SK-N-SH (cell line): ENCODE measurements at regions not wholly inside any gene's neighbourhood (a gene's known extent, or its start where the extent isn't known, plus 50 kb on each side); places are given as distances from the start of the nearest gene placed in this dataset.

Source experiments
- CTCF ChIA-PET: fragments of 300-600, 350-600 bp; formaldehyde crosslinking; extraction: SDS; loops from one replicate; lab custom pipeline; 2021; lab: Yijun Ruan, JAX
- POLR2A ChIA-PET: fragments of 350-600 bp; sonication (Branson Sonifier 250); formaldehyde crosslinking; extraction: SDS; loops from one replicate; lab custom pipeline; 2020; ENCODE audit warnings: antibody characterized with exemption, inconsistent platforms; lab: Yijun Ruan, JAX
- DNase-seq: peaks from one replicate; pipeline ENCODE4 v3.0.0; 2012
- H2AFZ ChIP-seq: fragments of 200-600 bp; sonication (generic); 2 replicates; pipeline ENCODE4 v1.8.1; 2016; ENCODE audit warnings: antibody characterized with exemption, mild to moderate bottlenecking, low read depth
- H3F3A ChIP-seq: fragments of 200-600 bp; sonication (generic); replicated peaks from 2 replicates; pipeline ENCODE3; 2016; ENCODE audit warnings: antibody characterized with exemption, mild to moderate bottlenecking; ENCODE audit not compliant: insufficient read depth
- H3K27ac ChIP-seq, 2 experiments: fragments of 200-500 bp in 1 of 2; fragments of 200-600 bp in 1 of 2; sonication (Bioruptor generic) in 1 of 2; sonication (generic), shearing (Covaris generic) in 1 of 2; 2 replicates each; pipeline versions ENCODE4 v1.5.1 to v1.6.1; 2014 to 2016; ENCODE audit warnings: low read depth in 2 of 2, inconsistent platforms in 1 of 2, low read length in 1 of 2, mild to moderate bottlenecking in 1 of 2, mixed read lengths in 1 of 2
- H3K27me3 ChIP-seq: fragments of 200-600 bp; sonication (generic), shearing (Covaris generic); 2 replicates; pipeline ENCODE4 v1.6.1; 2016; ENCODE audit warnings: mixed run types; ENCODE audit not compliant: insufficient read depth
- H3K36me3 ChIP-seq, 2 experiments: fragments of 200-500 bp in 1 of 2; fragments of 200-600 bp in 1 of 2; sonication (Bioruptor generic) in 1 of 2; sonication (generic) in 1 of 2; replicated peaks in 1 of 2; 2 replicates each; pipeline versions ENCODE3 to v1.5.1; 2014 to 2016; ENCODE audit warnings: low read length in 1 of 2, mild to moderate bottlenecking in 1 of 2; ENCODE audit not compliant: insufficient read depth in 2 of 2, control insufficient read depth in 1 of 2
- H3K4me1 ChIP-seq, 2 experiments: fragments of 200-500 bp in 1 of 2; fragments of 200-600 bp in 1 of 2; sonication (Bioruptor generic) in 1 of 2; sonication (generic), shearing (Covaris generic) in 1 of 2; 2 replicates each; pipeline versions ENCODE4 v1.5.1 to v1.6.1; 2014 to 2016; ENCODE audit warnings: low read depth in 1 of 2, low read length in 1 of 2, mixed run types in 1 of 2; ENCODE audit not compliant: insufficient read depth in 2 of 2, control insufficient read depth in 1 of 2
- H3K4me2 ChIP-seq: fragments of 200-600 bp; sonication (generic), shearing (Covaris generic); 2 replicates; pipeline ENCODE4 v1.6.1; 2017; ENCODE audit warnings: mixed run types
- H3K4me3 ChIP-seq, 2 experiments: fragments of 200-500 bp in 1 of 2; fragments of 200-600 bp in 1 of 2; sonication (Bioruptor generic) in 1 of 2; sonication (generic), shearing (Covaris generic) in 1 of 2; 2 replicates each; pipeline versions ENCODE4 v1.5.1 to v1.8.1; 2014 to 2016; ENCODE audit warnings: low read depth in 2 of 2, inconsistent platforms in 1 of 2, low read length in 1 of 2, mild to moderate bottlenecking in 1 of 2, mixed read lengths in 1 of 2, moderate library complexity in 1 of 2
- H3K79me2 ChIP-seq: fragments of 200-600 bp; sonication (generic); 2 replicates; pipeline ENCODE4 v1.8.1; 2017; ENCODE audit warnings: mild to moderate bottlenecking; ENCODE audit not compliant: insufficient read depth
- H3K9ac ChIP-seq: fragments of 200-600 bp; sonication (generic); 2 replicates; pipeline ENCODE4 v1.6.1; 2017; ENCODE audit warnings: mixed run types
- H3K9me2 ChIP-seq: fragments of 200-600 bp; sonication (generic); 2 replicates; pipeline ENCODE4 v1.6.1; 2017; ENCODE audit warnings: mixed run types
- H3K9me3 ChIP-seq: fragments of 200-600 bp; sonication (generic); 2 replicates; pipeline ENCODE4 v1.6.1; 2017; ENCODE audit warnings: mixed run types, mild to moderate bottlenecking, moderate library complexity
- H4K20me1 ChIP-seq: fragments of 200-600 bp; sonication (generic); 2 replicates; pipeline ENCODE4 v1.6.1; 2017; ENCODE audit warnings: mild to moderate bottlenecking, mixed run types; ENCODE audit not compliant: insufficient read depth
- ELF1 ChIP-seq: IDR thresholded peaks from 2 replicates; pipeline ENCODE4 v1.4.0; 2012
- FOXJ3 ChIP-seq: sonication (generic); formaldehyde crosslinking; IDR thresholded peaks from 2 replicates; pipeline ENCODE4 v1.5.1; 2020; ENCODE audit warnings: mild to moderate bottlenecking, missing genetic modification reagents
- FOXM1 ChIP-seq: IDR thresholded peaks from 2 replicates; pipeline ENCODE4 v1.4.0; 2012; ENCODE audit warnings: low read depth, mild to moderate bottlenecking
- MEF2A ChIP-seq: IDR thresholded peaks from 2 replicates; pipeline ENCODE4 v1.4.0; 2012; ENCODE audit warnings: low read depth, borderline replicate concordance
- NFIC ChIP-seq: IDR thresholded peaks from 2 replicates; pipeline ENCODE4 v1.4.0; 2012; ENCODE audit warnings: borderline replicate concordance
- NRF1 ChIP-seq: IDR thresholded peaks from 2 replicates; pipeline ENCODE4 v1.6.1; 2012; ENCODE audit warnings: low read depth, mild to moderate bottlenecking, low read length
- RAD21 ChIP-seq: IDR thresholded peaks from 2 replicates; pipeline ENCODE4 v1.6.1; 2012; ENCODE audit warnings: mild to moderate bottlenecking, low read length
- RXRA ChIP-seq: IDR thresholded peaks from 2 replicates; pipeline ENCODE4 v1.4.0; 2012; ENCODE audit warnings: low read depth, mild to moderate bottlenecking, borderline replicate concordance
- SMC3 ChIP-seq: IDR thresholded peaks from 2 replicates; pipeline ENCODE4 v1.6.1; 2012; ENCODE audit warnings: low read depth, low read length, improper control_type of control experiment
- TCF12 ChIP-seq: IDR thresholded peaks from 2 replicates; pipeline ENCODE4 v1.4.0; 2012
- TEAD4 ChIP-seq: IDR thresholded peaks from 2 replicates; pipeline ENCODE4 v1.4.0; 2012; ENCODE audit warnings: mild to moderate bottlenecking, borderline replicate concordance; ENCODE audit not compliant: insufficient read depth
- WGBS: methylation state at CpG from one replicate; pipeline ENCODE4 v1.1.6; 2017; ENCODE audit warnings: low lambda C conversion rate; 5-methylcytosine and 5-hydroxymethylcytosine counted together
- TF ChIP-seq, protein P1 (sequence below): IDR thresholded peaks from 2 replicates; pipeline ENCODE4 v1.4.0; 2012; ENCODE audit warnings: low read depth, borderline replicate concordance
- TF ChIP-seq, protein P2 (sequence below): IDR thresholded peaks from 2 replicates; pipeline ENCODE4 v1.4.0; 2012; ENCODE audit warnings: low read depth
- TF ChIP-seq, protein P3 (sequence below): fragments of 150-350 bp; IDR thresholded peaks from 2 replicates; pipeline ENCODE4 v1.6.1; 2016; ENCODE audit warnings: mild to moderate bottlenecking, low read depth, low read length
- TF ChIP-seq, protein P4 (sequence below): fragments of 200-600 bp; sonication (generic); IDR thresholded peaks from 2 replicates; pipeline ENCODE4 v1.6.1; 2017; ENCODE audit warnings: antibody characterized with exemption, mild to moderate bottlenecking, moderate library complexity

DNA sequence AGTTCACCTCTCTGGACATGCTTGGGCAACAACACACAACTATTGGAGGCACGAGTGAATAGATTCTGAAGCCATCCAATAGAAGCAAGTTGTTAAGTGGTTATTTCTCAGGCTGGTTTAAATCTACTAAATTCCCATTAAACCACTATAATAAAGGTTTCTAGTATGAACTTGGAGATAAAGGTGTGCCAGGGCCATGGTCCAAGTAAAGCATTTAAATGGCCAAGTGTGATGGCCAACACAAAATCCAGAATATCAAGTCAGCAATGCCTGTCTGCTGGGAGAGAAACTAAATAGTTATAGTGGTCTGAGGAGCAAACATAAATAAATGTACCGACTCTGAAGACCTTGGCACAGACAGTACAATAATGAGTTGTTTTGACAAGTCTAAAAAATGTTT is 294.3 kb upstream of the STXBP5 start (continued):
- TF ChIP-seq, protein P1, sequence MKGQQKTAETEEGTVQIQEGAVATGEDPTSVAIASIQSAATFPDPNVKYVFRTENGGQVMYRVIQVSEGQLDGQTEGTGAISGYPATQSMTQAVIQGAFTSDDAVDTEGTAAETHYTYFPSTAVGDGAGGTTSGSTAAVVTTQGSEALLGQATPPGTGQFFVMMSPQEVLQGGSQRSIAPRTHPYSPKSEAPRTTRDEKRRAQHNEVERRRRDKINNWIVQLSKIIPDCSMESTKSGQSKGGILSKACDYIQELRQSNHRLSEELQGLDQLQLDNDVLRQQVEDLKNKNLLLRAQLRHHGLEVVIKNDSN: no peak
- TF ChIP-seq RAD21 (no peak), NFIC (no peak)
- TF ChIP-seq, all 33 proteins: peak for 0

DNA sequence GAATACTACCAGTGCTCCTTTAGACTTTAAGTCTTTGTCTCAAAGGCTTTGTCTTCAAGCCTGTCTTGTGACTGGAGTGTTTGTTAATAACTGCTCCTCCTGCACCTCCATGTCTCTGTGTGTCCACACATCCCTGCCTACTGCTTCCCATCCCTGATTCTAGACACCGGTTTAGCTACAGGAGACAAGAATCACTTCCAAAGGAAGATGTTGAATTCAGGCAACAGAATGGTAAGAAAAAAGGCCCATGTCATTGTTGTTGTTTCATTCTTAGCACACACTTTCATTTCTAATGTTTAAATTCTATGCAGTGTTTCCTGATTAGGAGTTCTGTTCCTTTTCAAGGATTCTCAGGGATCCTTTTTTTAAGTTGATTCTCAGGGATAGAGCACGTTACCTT is 293.6 kb upstream of the STXBP5 start:
- TF ChIP-seq TEAD4: no peak
- TF ChIP-seq FOXM1: no peak
- TF ChIP-seq FOXJ3: no peak
- TF ChIP-seq, protein P2, sequence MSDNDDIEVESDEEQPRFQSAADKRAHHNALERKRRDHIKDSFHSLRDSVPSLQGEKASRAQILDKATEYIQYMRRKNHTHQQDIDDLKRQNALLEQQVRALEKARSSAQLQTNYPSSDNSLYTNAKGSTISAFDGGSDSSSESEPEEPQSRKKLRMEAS: no peak
- TF ChIP-seq, all 33 proteins: peak for 0
- no peaks in the 10 kb centered on the region for H3K27me3 ChIP-seq
- ChIA-PET CTCF (interaction anchor here (1.2 kb wide), 1 partner anchor 70 kb away, joined by 3 read pairs; no protein-coding TSS in a partner anchor), POLR2A (no interaction called here)
- H3K9ac ChIP-seq: no peak overlapping the region
- no peaks in the 10 kb centered on the region for H3K9me3 ChIP-seq
- H3K4me1 ChIP-seq: peaks cover 15 to 22% of the 10 kb centered on the region in 2 experiments
- no peaks in the 10 kb centered on the region for H4K20me1 ChIP-seq
- peaks cover 7% of the 10 kb centered on the region; the same call in 1 of the 2 replicates for H3K79me2 ChIP-seq
- no peaks in the 10 kb centered on the region for H3K9me2 ChIP-seq
- H3K4me2 ChIP-seq: no peak overlapping the region
- no peaks in the 10 kb centered on the region for H3K36me3 ChIP-seq
- WGBS: 96% methylated on average over 2 of the region's 2 CpGs
- no peak overlapping the region for H2AFZ ChIP-seq
- peaks cover 32% of the 10 kb centered on the region for H3F3A ChIP-seq
- H3K27ac ChIP-seq: no peak overlapping the region
- DNase-seq: no peak
- H3K4me3 ChIP-seq: no peak overlapping the region

DNA sequence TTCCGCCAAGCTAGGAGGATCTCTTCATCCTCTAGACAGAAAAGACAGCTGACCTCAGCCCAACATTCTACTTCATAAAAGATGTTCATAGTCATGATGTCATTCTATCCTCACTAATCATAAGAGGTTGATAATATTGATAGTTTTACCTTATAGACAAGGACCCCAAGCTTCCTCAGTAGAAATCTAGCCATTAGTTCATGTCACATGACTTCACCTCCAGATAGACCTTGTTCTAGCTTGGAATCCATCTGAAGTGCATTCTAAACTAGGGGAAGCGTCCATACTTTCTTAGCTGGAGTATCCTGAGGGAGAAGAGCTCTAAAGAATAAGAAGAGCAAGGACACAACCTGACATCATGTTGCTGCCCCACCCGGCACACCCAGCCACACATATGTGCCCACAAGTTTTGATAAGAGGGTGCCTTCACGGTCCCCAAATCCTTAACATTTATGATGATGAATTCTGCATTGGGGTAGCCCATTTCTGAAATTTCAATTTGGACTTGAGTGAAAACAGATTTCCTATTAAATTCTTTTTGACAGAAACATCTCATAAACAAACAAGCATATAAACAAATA is 292.5 kb upstream of the STXBP5 start:
- Histone ChIP-seq H4K20me1 (no peaks in the 10 kb centered on the region), H3K4me3 (no peak overlapping the region), H3K4me2 (no peak overlapping the region), H2AFZ (no peak overlapping the region), H3K9me2 (no peaks in the 10 kb centered on the region), H3F3A (peaks cover 38% of the 10 kb centered on the region), H3K27me3 (no peaks in the 10 kb centered on the region), H3K4me1 (peaks cover 19 to 21% of the 10 kb centered on the region in 2 experiments; a peak in 3 of 4 replicates), H3K9ac (no peak overlapping the region), H3K36me3 (no peaks in the 10 kb centered on the region), H3K27ac (no peak overlapping the region), H3K79me2 (peaks cover 7% of the 10 kb centered on the region; the same call in 1 of the 2 replicates), H3K9me3 (no peaks in the 10 kb centered on the region)
- POLR2A ChIA-PET: no interaction called here
- WGBS: 94% methylated on average over 4 of the region's 4 CpGs
- TF ChIP-seq NRF1 (no peak), ELF1 (no peak), NFIC (no peak), TCF12 (no peak), MEF2A (no peak), FOXJ3 (no peak), TEAD4 (no peak), RXRA (no peak), SMC3 (no peak)
- TF ChIP-seq, protein P3, sequence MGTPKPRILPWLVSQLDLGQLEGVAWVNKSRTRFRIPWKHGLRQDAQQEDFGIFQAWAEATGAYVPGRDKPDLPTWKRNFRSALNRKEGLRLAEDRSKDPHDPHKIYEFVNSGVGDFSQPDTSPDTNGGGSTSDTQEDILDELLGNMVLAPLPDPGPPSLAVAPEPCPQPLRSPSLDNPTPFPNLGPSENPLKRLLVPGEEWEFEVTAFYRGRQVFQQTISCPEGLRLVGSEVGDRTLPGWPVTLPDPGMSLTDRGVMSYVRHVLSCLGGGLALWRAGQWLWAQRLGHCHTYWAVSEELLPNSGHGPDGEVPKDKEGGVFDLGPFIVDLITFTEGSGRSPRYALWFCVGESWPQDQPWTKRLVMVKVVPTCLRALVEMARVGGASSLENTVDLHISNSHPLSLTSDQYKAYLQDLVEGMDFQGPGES: no peak
- TF ChIP-seq, protein P4, sequence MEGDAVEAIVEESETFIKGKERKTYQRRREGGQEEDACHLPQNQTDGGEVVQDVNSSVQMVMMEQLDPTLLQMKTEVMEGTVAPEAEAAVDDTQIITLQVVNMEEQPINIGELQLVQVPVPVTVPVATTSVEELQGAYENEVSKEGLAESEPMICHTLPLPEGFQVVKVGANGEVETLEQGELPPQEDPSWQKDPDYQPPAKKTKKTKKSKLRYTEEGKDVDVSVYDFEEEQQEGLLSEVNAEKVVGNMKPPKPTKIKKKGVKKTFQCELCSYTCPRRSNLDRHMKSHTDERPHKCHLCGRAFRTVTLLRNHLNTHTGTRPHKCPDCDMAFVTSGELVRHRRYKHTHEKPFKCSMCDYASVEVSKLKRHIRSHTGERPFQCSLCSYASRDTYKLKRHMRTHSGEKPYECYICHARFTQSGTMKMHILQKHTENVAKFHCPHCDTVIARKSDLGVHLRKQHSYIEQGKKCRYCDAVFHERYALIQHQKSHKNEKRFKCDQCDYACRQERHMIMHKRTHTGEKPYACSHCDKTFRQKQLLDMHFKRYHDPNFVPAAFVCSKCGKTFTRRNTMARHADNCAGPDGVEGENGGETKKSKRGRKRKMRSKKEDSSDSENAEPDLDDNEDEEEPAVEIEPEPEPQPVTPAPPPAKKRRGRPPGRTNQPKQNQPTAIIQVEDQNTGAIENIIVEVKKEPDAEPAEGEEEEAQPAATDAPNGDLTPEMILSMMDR: no peak
- CTCF ChIA-PET: interaction anchor here (1.0 to 1.2 kb wide), 2 partner anchors 69 to 109 kb away, joined by 3 read pairs; no protein-coding TSS in a partner anchor
- DNase-seq: no peak
